ENCODE measurements at regions not wholly inside any gene's neighbourhood (a gene's known extent, or its start where the extent isn't known, plus 50 kb on each side); places are given as distances from the start of the nearest gene placed in this dataset.

DNA sequence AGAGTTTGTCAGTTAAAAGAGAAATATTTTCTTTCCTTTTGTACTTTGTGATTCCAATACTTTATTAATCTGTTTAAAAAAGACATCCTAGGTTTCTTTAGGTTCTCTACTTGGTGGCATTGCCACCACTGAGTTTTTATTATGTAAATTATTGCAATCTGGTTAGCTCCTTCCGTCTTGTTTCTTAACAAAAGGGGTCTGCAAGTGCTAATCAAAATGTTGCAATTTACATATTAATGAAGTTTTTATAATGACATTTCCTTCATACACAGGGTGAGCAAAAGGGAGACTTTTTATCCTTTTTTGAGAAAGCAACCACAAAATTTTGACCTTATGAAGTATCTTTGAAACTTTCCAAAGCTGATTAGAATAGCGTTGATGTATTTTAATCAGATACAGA is 1307.3 kb downstream of the ROBO2 start (continued):
- TF ChIP-seq ZBTB40 (IDR thresholded peaks at IDR 0.05) (no peak), ZBTB40 (CRISPR knock-in tag; IDR thresholded peaks at IDR 0.05) (no peak), ZNF589 (CRISPR knock-in tag; conservative IDR thresholded peaks at IDR 0.05) (no peak), ZSCAN5A (CRISPR knock-in tag; IDR thresholded peaks at IDR 0.05; ENCODE audit: borderline replicate concordance) (no peak), ZNF580 (CRISPR knock-in tag; IDR thresholded peaks at IDR 0.05; ENCODE audit: borderline replicate concordance, low read depth) (no peak), ZNF337 (CRISPR knock-in tag; IDR thresholded peaks at IDR 0.05; ENCODE audit: borderline replicate concordance, low read depth) (no peak), BCLAF1 (IDR thresholded peaks at IDR 0.05) (no peak), CEBPZ (IDR thresholded peaks at IDR 0.05; ENCODE audit: low read length) (no peak), CENPX (CRISPR knock-in tag; IDR thresholded peaks at IDR 0.05) (no peak)
